Stimulated activated memory B cell treated with anti-CD40 and anti-IgM and Interleukin-4, amounts not matched to agents 10 μg/mL and 1 μg/mL and 100 μg/mL, for 72 hours (primary cell): ENCODE measurements at regions not wholly inside any gene's neighbourhood (a gene's known extent, or its start where the extent isn't known, plus 50 kb on each side); places are given as distances from the start of the nearest gene placed in this dataset.

Experiments
- ATAC-seq: fragments of 150-1000 bp; cut with Tn5 transposase; 2 replicates; pipeline ENCODE4 v1.10.0; 2021
- H3K27ac Mint-ChIP-seq: one replicate; pipeline ENCODE4 v1.8.0; 2022; ENCODE audit warnings: mild to moderate bottlenecking, mixed read lengths
- H3K27me3 Mint-ChIP-seq: one replicate; pipeline ENCODE4 v1.8.0; 2022; ENCODE audit warnings: mixed read lengths
- H3K36me3 Mint-ChIP-seq: one replicate; pipeline ENCODE4 v1.8.0; 2022; ENCODE audit warnings: mixed read lengths
- H3K4me1 Mint-ChIP-seq: one replicate; pipeline ENCODE4 v1.8.0; 2022; ENCODE audit warnings: mixed read lengths
- H3K4me3 Mint-ChIP-seq: one replicate; pipeline ENCODE4 v1.8.0; 2022; ENCODE audit warnings: mild to moderate bottlenecking, moderate library complexity, mixed read lengths
- H3K9me3 Mint-ChIP-seq: one replicate; pipeline ENCODE4 v1.8.0; 2022; ENCODE audit warnings: mixed read lengths

DNA sequence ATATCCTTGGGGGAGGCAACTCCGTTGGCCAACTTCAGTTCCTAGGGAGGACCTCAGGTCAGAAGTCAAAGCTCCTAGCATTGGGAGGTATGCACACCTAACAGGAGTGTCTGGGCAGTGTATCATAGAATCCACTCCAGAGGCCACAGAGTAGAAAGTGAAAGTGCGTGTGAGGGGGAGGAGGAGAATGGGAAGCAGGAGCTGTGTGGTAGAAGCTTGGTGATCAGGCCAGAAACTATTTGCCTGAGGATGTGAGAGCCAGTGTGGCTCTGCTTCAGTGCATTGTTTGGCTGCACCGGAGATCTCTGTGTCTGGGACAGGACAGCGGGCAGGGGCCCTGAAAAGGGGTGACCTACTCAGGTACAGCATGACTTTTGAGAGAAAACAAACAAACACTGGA lies 557.4 kb upstream of the VSTM2A start:
- ATAC-seq, result no peak
- H3K4me1 Mint-ChIP-seq, result no peaks in the 10 kb centered on the region
- peaks cover 14% of the 10 kb centered on the region for H3K9me3 Mint-ChIP-seq
- H3K36me3 Mint-ChIP-seq, result no peaks in the 10 kb centered on the region
- no peak overlapping the region for H3K27ac Mint-ChIP-seq
- no peaks in the 10 kb centered on the region for H3K27me3 Mint-ChIP-seq
- no peak overlapping the region for H3K4me3 Mint-ChIP-seq

GRCh38 chr7:53988376-53988775 lies 553.8 kb upstream of the VSTM2A start:
- H3K36me3 Mint-ChIP-seq, result no peaks in the 10 kb centered on the region
- H3K27me3 Mint-ChIP-seq, result no peaks in the 10 kb centered on the region
- no peak for ATAC-seq
- H3K27ac Mint-ChIP-seq, result no peak overlapping the region
- no peak overlapping the region for H3K4me3 Mint-ChIP-seq
- H3K9me3 Mint-ChIP-seq, result peaks cover 8% of the 10 kb centered on the region
- H3K4me1 Mint-ChIP-seq, result no peaks in the 10 kb centered on the region

DNA sequence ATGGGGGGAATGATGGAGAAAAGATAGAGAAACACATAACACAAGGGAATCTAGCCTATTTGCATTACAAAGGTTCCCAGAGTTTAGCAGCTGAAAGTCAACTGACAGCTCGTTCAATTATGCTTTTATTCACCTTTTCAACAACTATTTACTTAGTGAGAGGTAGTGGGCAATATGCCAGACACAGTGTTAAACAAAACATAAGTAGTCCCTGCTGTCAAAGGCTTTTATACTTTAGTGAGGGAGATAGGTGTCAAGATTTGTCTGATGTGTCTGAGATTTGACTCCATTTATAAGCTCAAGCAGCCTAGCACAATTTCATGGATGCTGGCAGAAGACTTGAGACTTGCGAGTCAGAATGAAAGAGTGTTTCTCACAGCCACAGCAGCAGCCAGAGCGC lies 549.0 kb upstream of the VSTM2A start:
- H3K4me1 Mint-ChIP-seq, result no peaks in the 10 kb centered on the region
- no peaks in the 10 kb centered on the region for H3K27me3 Mint-ChIP-seq
- no peak overlapping the region for H3K27ac Mint-ChIP-seq
- ATAC-seq, result no peak
- no peaks in the 10 kb centered on the region for H3K36me3 Mint-ChIP-seq
- H3K9me3 Mint-ChIP-seq, result peaks cover 2% of the 10 kb centered on the region
- no peak overlapping the region for H3K4me3 Mint-ChIP-seq

DNA sequence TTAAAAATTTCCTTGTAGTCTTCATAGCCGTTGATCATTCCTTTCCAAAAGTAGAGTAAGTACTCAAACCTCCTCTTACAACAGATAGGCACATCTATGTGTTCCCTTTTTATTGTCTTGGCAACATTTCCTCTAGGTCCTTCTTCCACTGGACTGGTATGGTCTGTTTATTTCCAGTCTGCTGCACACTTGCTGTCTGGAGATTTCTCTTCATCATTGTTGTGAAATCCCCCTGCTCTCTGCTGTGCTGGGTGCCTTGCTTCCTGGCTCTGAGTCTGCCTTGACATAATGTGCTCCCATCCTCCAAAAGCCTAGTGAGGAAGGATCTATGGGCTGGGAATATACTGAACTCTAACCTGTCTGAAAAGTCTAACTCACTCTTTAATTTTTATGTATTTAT lies 545.3 kb upstream of the VSTM2A start:
- Mint-ChIP-seq H3K9me3 (no peaks in the 10 kb centered on the region), H3K27me3 (no peaks in the 10 kb centered on the region), H3K36me3 (no peaks in the 10 kb centered on the region), H3K4me3 (no peak overlapping the region), H3K4me1 (no peaks in the 10 kb centered on the region), H3K27ac (no peak overlapping the region)
- ATAC-seq, result no peak

GRCh38 chr7:54014765-54015164 lies 527.4 kb upstream of the VSTM2A start:
- Mint-ChIP-seq H3K27ac (no peak overlapping the region), H3K9me3 (peaks cover 7% of the 10 kb centered on the region), H3K4me3 (no peak overlapping the region), H3K4me1 (no peaks in the 10 kb centered on the region), H3K27me3 (no peaks in the 10 kb centered on the region), H3K36me3 (no peaks in the 10 kb centered on the region)
- ATAC-seq, result no peak

- Mint-ChIP-seq H3K9me3 (peaks cover 6% of the 10 kb centered on the region), H3K4me3 (no peak overlapping the region), H3K36me3 (no peaks in the 10 kb centered on the region), H3K27ac (no peak overlapping the region), H3K4me1 (no peaks in the 10 kb centered on the region), H3K27me3 (no peaks in the 10 kb centered on the region)
- ATAC-seq, result no peak
Measured at GRCh38 chr7:54015251-54015650, 526.9 kb upstream of the VSTM2A start.

DNA sequence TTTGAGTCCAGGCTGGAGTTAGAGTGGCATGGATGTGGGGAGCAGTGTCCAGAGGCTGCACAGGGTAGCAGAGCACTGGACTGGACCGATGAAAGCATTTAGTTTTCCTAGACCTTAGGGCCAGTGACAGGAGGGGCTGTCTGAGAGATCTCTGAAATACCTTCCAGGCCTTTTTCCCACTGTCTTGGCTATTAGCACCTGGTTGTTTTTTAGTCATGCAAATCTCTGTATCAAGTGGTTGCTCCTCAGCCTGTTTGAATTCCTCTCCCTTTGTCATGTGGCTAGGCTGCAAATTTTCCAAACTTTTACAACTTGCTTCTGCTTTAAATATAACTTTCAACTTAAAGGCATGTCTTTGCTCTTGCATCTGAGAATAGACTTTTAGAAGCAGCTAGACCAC lies 504.3 kb upstream of the VSTM2A start:
- Mint-ChIP-seq H3K27me3 (no peaks in the 10 kb centered on the region), H3K27ac (no peak overlapping the region), H3K4me1 (no peaks in the 10 kb centered on the region), H3K9me3 (peaks cover 4% of the 10 kb centered on the region), H3K36me3 (no peaks in the 10 kb centered on the region), H3K4me3 (no peak overlapping the region)
- peak; percentile 31 for ATAC-seq

- Mint-ChIP-seq H3K9me3 (peaks cover 14% of the 10 kb centered on the region), H3K27ac (no peak overlapping the region), H3K36me3 (no peaks in the 10 kb centered on the region), H3K4me1 (no peaks in the 10 kb centered on the region), H3K4me3 (no peak overlapping the region), H3K27me3 (no peaks in the 10 kb centered on the region)
- no peak for ATAC-seq
Measured at GRCh38 chr7:54060643-54061042, 481.5 kb upstream of the VSTM2A start.

DNA sequence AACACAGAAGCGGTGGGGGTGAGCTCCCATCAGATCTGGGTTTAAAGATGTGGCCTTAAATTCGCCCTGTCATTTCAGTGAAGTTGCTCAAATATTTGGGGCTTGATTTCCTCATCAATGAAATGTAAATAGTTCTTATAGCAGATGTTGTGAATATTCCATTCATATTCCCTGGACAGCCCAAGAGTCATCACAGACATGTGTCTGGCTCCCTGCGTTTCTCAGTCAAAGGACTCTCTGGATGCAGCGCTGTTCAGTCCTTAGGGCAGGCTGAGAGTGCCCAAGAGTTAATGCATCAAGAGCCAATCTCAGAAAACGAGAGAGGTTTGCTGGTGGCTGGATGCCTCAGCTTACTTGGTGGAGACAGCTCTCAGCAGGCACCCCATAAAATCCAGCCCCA lies 475.5 kb upstream of the VSTM2A start:
- Mint-ChIP-seq H3K9me3 (peaks cover 2% of the 10 kb centered on the region), H3K36me3 (no peaks in the 10 kb centered on the region), H3K27me3 (no peaks in the 10 kb centered on the region), H3K4me3 (no peak overlapping the region), H3K27ac (no peak overlapping the region), H3K4me1 (no peaks in the 10 kb centered on the region)
- ATAC-seq, result no peak

DNA sequence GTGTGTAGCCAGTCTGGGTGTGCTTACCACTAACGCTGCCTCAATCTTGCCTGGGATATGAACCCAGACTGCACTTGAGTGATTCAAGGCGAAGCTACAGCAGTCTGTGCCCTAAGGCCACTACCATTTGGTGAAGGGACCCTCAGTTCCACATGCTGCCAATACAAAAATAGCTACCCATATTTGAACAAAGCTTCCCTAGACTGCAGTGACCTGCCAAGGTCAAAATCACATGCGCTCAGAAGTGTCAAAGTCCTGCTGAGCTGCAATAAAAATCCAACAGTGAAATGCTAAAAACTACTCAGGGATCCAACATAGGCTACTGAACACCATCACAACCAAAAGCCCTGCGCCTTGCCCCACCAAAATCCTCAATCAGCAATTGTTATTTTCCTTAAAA lies 472.3 kb upstream of the VSTM2A start:
- no peak for ATAC-seq
- Mint-ChIP-seq H3K27me3 (no peaks in the 10 kb centered on the region), H3K4me1 (no peaks in the 10 kb centered on the region), H3K27ac (no peak overlapping the region), H3K4me3 (no peak overlapping the region), H3K36me3 (no peaks in the 10 kb centered on the region), H3K9me3 (peaks cover 2% of the 10 kb centered on the region)

DNA sequence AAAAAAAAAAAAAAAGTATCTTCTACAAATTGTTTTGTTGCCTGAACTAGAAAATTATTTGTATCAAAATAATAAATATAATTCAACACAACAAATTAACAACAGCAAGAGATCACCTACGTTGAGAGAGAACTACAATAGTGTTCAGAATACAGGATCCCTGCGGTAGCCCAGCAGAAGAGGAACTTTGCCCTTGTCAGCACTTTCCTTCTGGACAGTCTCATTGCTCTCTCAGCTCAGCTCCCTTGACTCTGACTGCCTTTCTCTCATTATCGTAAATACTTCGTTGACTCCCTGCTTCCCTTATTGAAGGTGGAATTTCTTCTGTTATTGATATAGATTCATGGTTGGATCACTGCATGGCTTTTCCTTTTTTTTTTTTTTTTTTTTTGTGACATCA lies 469.5 kb upstream of the VSTM2A start:
- Mint-ChIP-seq H3K27me3 (no peaks in the 10 kb centered on the region), H3K36me3 (no peaks in the 10 kb centered on the region), H3K9me3 (peaks cover 9% of the 10 kb centered on the region), H3K4me1 (no peaks in the 10 kb centered on the region), H3K4me3 (no peak overlapping the region), H3K27ac (no peak overlapping the region)
- no peak for ATAC-seq

DNA sequence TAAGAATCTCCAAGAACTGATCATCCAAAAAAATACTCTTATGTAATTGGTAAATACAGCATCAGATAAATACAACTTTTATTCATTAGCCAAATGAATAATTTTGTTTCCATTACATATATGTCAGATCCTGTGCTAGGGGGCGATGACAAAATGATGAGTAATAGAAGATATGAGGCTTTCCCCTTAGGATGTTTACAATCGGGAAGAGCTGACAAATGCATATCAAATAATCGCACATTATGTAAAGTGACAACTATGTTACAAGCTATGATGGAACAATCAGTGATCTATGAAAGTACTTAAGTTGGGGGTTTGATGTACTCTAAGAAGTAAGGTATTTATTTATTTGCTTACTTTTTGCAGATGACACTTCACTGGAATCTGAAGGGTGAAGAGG lies 465.6 kb upstream of the VSTM2A start:
- no peaks in the 10 kb centered on the region for H3K4me1 Mint-ChIP-seq
- no peak overlapping the region for H3K4me3 Mint-ChIP-seq
- no peaks in the 10 kb centered on the region for H3K27me3 Mint-ChIP-seq
- no peaks in the 10 kb centered on the region for H3K36me3 Mint-ChIP-seq
- peaks cover 16% of the 10 kb centered on the region for H3K9me3 Mint-ChIP-seq
- H3K27ac Mint-ChIP-seq, result no peak overlapping the region
- ATAC-seq, result no peak

GRCh38 chr7:54080525-54080924 lies 461.6 kb upstream of the VSTM2A start:
- Mint-ChIP-seq H3K4me1 (no peaks in the 10 kb centered on the region), H3K9me3 (peaks cover 13% of the 10 kb centered on the region), H3K36me3 (no peaks in the 10 kb centered on the region)

GRCh38 chr7:54080971-54081370 lies 461.2 kb upstream of the VSTM2A start:
- Mint-ChIP-seq H3K9me3 (peaks cover 13% of the 10 kb centered on the region), H3K36me3 (no peaks in the 10 kb centered on the region), H3K4me1 (no peaks in the 10 kb centered on the region), H3K27me3 (no peaks in the 10 kb centered on the region), H3K27ac (no peak overlapping the region), H3K4me3 (no peak overlapping the region)
- ATAC-seq, result no peak

More at GRCh38 chr7:54080525-54080924, 461.6 kb upstream of the VSTM2A start:
- Mint-ChIP-seq H3K27ac (no peak overlapping the region), H3K4me3 (no peak overlapping the region), H3K27me3 (no peaks in the 10 kb centered on the region)
- ATAC-seq, result no peak

GRCh38 chr7:54084340-54084739 lies 457.8 kb upstream of the VSTM2A start:
- H3K9me3 Mint-ChIP-seq, result peaks cover 3% of the 10 kb centered on the region
- no peaks in the 10 kb centered on the region for H3K36me3 Mint-ChIP-seq
- ATAC-seq, result no peak
- no peak overlapping the region for H3K27ac Mint-ChIP-seq
- H3K4me3 Mint-ChIP-seq, result no peak overlapping the region
- no peaks in the 10 kb centered on the region for H3K27me3 Mint-ChIP-seq
- no peaks in the 10 kb centered on the region for H3K4me1 Mint-ChIP-seq

- Mint-ChIP-seq H3K27me3 (no peaks in the 10 kb centered on the region), H3K4me1 (no peaks in the 10 kb centered on the region), H3K27ac (no peak overlapping the region), H3K4me3 (no peak overlapping the region), H3K36me3 (no peaks in the 10 kb centered on the region), H3K9me3 (no peaks in the 10 kb centered on the region)
- ATAC-seq, result no peak
Measured at GRCh38 chr7:54090652-54091213, 451.4 kb upstream of the VSTM2A start.

DNA sequence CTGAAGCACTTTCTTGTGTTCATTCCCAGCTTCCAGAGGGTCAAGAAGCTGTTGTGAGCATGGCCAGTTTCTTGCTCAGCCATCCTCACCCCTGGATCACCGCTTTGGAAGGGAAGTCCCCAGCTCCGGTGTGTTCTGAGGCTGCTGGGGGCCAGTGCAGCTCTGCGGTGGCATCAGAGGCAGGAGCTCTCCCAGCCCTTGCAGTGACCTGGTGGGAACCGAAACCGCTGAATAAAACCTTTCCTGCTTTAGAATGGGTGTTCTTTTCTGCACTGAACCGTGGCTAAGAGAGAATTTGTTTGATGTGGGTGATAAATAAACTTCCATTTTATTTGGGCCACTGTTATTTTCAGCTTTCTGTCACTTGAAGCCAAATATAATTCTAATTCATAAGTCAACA lies 450.9 kb upstream of the VSTM2A start:
- Mint-ChIP-seq H3K27me3 (no peaks in the 10 kb centered on the region), H3K9me3 (no peaks in the 10 kb centered on the region), H3K4me3 (no peak overlapping the region), H3K36me3 (no peaks in the 10 kb centered on the region), H3K4me1 (no peaks in the 10 kb centered on the region), H3K27ac (no peak overlapping the region)
- no peak for ATAC-seq
